Left hindlimb (tissue), 1 donor: ENCODE measurements at regions not wholly inside any gene's neighbourhood (a gene's known extent, or its start where the extent isn't known, plus 50 kb on each side); places are given as distances from the start of the nearest gene placed in this dataset.
A peak's percentile ranks its signal among the peaks of the same experiment; 100 is the strongest.

Experiments
- DNase-seq: peaks from one replicate; pipeline ENCODE4 v3.0.0-alpha.2; 2018

- no peak for DNase-seq
Observed at GRCh38 chr9:127553793-127554192, 58.3 kb upstream of the STXBP1 start.

DNA sequence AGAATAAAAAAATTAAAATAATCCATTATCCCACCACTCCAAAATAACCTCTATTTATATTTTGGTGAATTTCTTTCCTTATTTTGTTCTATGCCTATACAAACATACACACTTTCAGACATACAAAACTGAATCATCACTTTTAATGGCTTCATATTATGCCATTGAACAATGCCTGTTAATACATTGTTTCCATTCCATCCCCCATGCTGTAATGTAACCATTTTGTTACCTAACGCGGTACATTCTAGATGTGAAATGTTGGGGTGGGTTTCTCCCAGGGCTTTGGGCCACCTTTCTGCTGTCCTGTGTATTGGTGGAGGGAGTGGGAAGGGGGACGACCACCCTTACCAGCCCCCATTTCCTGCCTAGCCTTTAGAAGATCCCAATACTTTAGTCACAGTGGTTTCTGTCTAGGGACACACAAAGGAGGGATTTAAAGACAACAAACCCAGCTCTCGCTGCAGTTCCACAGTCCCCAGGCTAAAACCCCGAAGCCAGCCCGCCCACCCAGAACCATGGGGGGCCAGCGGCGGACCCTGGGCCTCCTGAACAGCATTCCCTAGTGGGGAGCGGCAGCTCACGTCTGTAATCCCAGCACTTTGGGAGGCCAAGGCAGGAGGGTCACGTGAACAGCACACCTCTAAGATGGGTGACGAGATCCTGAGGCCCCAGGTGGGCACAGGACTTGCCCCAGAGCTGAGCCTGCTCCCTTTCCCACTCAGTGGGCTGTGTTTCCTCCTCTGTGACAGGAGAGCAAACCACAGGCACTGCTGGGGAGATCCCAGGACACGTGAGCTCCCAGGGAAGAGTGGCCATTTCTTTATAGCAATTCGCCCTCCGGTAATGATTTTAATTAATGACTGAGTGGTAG is 56.9 kb upstream of the STXBP1 start:
- DNase-seq: no peak

DNA sequence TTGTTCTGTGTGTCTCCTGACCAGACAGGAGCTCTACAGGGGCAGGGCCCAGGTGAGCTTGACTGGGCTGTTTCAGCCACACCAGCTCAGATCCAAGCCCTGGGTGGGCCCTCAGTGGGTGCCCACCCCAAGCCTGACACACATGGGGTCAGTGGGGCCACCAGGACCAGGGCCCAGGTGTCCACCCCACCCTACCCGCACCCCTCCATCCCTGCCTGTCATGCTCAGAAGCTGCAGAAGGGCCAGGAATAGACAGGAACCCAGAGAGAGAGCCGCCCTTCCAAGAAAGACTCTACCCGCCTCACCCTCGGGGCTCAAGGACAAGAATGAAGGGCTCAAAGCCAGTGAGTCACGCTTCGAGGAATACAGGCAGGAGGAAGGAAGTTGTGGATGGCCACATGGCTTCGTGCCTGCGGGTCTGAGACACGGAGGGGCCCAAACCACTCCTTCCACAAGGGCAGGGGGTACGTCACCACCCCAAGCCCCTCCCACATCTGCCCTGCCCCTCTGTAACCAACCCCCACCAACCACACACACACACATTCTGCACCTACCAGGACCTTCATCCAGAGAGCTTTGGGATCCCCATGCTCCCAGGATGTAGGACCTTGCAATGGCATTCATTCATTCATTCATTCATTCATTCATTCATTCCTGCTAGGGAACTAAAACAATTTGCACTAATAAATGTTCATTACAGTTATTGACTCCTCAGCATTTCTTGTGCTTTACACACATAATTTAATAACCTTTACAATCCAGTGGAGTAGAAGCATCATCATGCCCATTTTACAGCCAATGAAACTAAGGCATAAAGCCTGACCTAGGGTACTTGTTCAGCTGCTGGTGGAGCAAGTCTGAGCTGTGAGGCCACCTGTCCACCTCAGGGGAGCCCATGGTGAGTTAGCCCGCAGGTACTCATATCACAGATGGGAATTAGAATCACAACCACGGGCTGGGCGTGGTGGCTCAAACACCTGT is 55.9 kb upstream of the STXBP1 start:
- peak; percentile 80 for DNase-seq

DNA sequence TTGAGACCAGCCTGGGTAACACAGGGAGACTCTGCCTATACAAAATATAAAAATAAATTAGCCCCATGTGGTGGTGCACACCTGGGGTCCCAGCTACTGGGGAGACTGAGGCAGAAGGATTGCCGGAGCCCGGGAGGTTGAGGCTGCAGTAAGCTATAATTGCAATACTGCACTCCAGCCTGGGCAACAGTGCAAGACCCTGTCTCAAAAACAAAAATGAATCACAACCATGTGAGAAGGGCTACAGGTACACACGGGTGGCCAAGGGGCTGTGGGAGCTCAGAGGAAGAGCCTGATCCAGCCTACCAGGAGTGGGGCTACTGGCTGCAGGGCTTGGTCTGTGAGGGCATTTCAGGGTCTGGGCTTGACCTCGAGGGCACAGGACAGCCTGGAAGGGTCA is 55.2 kb upstream of the STXBP1 start:
- no peak for DNase-seq

DNA sequence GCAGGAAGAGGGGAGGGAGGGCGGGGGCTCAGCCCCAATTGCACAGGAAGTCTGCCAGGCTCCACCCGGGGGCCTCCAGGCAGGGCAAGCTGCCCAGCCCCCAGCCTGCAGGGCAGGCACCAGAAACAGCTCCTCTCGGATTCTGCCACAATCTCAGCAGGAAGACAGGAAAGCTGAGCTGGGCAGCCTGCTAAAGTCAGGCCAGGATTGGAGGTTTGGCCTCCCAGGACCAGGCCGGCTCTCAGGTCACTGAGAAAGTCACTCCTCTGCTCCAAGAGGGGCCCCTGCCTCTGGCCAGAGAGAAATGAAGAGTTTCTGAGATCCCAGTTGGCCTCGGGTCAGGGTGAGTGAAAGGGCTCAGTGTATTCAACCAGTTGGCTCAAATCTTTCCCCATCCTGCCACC is 54.6 kb upstream of the STXBP1 start:
- peak; percentile 83 for DNase-seq

DNA sequence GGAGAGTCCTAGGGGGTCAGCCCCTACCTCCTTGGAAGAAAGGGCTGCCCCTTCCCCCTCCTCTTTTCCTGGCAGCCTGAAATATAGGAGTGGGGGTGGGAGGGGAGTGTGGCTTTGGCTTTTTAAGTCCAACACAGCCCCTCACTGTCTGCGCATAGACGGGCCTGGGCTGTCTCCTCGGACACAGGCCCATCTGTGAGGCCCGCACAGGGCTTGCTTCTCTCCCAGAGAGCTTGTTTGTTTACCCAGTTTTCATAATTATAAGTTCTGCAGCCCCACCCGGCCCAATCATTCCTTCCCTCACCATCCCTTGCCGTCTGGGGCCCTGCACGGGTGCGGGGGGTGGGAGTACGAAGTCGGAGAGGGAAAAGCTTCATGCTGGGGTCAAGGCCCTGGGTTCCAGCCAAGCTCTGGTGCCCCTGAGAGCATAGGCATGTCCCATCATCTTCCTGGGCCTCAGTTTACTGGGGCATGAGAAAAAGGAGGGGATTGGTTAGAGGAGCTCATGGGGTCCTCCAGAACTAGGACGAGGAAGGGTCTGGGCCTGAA is 54.0 kb upstream of the STXBP1 start:
- peak; percentile 69 for DNase-seq

DNA sequence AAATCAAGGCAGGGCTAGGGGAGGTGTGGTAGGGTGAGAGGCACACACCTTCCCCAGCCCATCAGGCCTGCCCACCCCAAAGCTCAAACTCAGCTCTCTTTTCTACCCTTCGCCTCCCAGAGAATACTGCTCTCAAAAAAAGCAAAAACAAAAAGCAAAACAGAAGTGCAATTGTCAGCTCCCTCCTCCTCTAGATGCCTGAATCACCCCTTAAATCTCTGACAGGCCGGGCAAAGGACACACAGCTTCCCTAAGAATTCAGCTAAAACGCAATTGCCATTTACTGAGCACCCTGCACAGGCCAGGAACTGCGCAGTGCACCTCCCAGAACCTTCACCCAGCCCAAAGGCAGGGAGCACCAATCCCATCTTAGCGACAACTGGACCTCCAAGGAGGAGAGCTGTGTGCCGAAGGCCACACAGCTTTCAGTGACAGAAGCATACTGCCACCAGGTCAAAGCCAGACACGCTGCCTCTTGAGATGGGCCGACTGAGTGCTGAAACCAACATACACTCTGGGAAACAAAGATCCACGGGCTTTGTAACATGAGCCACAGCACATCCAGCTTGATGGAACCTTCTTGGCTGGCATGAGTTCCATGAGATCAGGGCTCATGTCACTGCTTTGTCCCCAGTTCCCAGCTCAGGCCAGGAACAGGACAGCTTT is 53.4 kb upstream of the STXBP1 start:
- peak; percentile 21 for DNase-seq

GRCh38 chr9:127559247-127559680 is 52.8 kb upstream of the STXBP1 start:
- peak; percentile 8 for DNase-seq

- peak; percentile 90 for DNase-seq
Observed at GRCh38 chr9:127561491-127562278, 50.4 kb upstream of the STXBP1 start.
